ENCODE measurements at regions not wholly inside any gene's neighbourhood (a gene's known extent, or its start where the extent isn't known, plus 50 kb on each side); places are given as distances from the start of the nearest gene placed in this dataset.

GRCh38 chr18:1619507-1619906 is 714.8 kb downstream of the ADCYAP1 start:
- no peaks in the 10 kb centered on the region for H3K27me3 ChIP-seq (ENCODE audit: control insufficient read depth in 1 of 2, insufficient read depth in 2 of 2, low read length in 2 of 2)
- DNase-seq = no peak
- Mint-ChIP-seq H3K4me1 (ENCODE audit: low read depth) (no peaks in the 10 kb centered on the region), H3K9me3 (peaks cover 7% of the 10 kb centered on the region), H3K36me3 (ENCODE audit: low read depth) (no peaks in the 10 kb centered on the region), H3K27ac (no peak overlapping the region), H3K27me3 (no peaks in the 10 kb centered on the region), H3K4me3 (no peak overlapping the region)
- POLR2A ChIA-PET = no interaction called here
- ATAC-seq (ENCODE audit: poor library complexity) = no peak
- no peaks in the 10 kb centered on the region for H3K9me3 ChIP-seq (ENCODE audit: control insufficient read depth in 1 of 2, insufficient read depth in 1 of 2, low read length in 2 of 2)
- no peak overlapping the region for H3K27ac ChIP-seq (ENCODE audit: low read depth in 1 of 2, low read length in 2 of 2)
- intact Hi-C loops (cut with DNase I, micrococcal nuclease) = no loop called here
- CTCF ChIA-PET = no interaction called here
- H3K4me1 ChIP-seq (ENCODE audit: insufficient read depth, low read length) = no peaks in the 10 kb centered on the region
- H3K36me3 ChIP-seq (ENCODE audit: insufficient read depth, low read length) = no peaks in the 10 kb centered on the region
- TF ChIP-seq CTCF (IDR thresholded peaks at IDR 0.05) = no peak
- H3K4me3 ChIP-seq (ENCODE audit: low read length) = no peak overlapping the region

GRCh38 chr18:1624612-1625011 is 719.9 kb downstream of the ADCYAP1 start:
- Mint-ChIP-seq H3K9me3 (peaks cover 11% of the 10 kb centered on the region), H3K4me1 (ENCODE audit: low read depth) (no peaks in the 10 kb centered on the region), H3K27me3 (no peaks in the 10 kb centered on the region), H3K27ac (no peak overlapping the region), H3K4me3 (no peak overlapping the region), H3K36me3 (ENCODE audit: low read depth) (no peaks in the 10 kb centered on the region)
- DNase-seq (no peak), ATAC-seq (ENCODE audit: poor library complexity) (no peak)
- Histone ChIP-seq H3K9me3 (ENCODE audit: control insufficient read depth in 1 of 2, insufficient read depth in 1 of 2, low read length in 2 of 2) (no peaks in the 10 kb centered on the region), H3K4me3 (ENCODE audit: low read length) (no peak overlapping the region), H3K36me3 (ENCODE audit: insufficient read depth, low read length) (no peaks in the 10 kb centered on the region), H3K4me1 (ENCODE audit: insufficient read depth, low read length) (no peaks in the 10 kb centered on the region), H3K27me3 (ENCODE audit: control insufficient read depth in 1 of 2, insufficient read depth in 2 of 2, low read length in 2 of 2) (no peaks in the 10 kb centered on the region), H3K27ac (ENCODE audit: low read depth in 1 of 2, low read length in 2 of 2) (no peak overlapping the region)
- CTCF ChIA-PET = no interaction called here
- no peak for TF ChIP-seq CTCF (IDR thresholded peaks at IDR 0.05)
- intact Hi-C loops (cut with DNase I, micrococcal nuclease) = no loop called here
- POLR2A ChIA-PET = no interaction called here

GRCh38 chr18:1627494-1627893 is 722.8 kb downstream of the ADCYAP1 start:
- Histone ChIP-seq H3K36me3 (ENCODE audit: insufficient read depth, low read length) (no peaks in the 10 kb centered on the region), H3K27me3 (ENCODE audit: control insufficient read depth in 1 of 2, insufficient read depth in 2 of 2, low read length in 2 of 2) (no peaks in the 10 kb centered on the region), H3K4me1 (ENCODE audit: insufficient read depth, low read length) (no peaks in the 10 kb centered on the region), H3K9me3 (ENCODE audit: control insufficient read depth in 1 of 2, insufficient read depth in 1 of 2, low read length in 2 of 2) (no peaks in the 10 kb centered on the region), H3K4me3 (ENCODE audit: low read length) (no peak overlapping the region), H3K27ac (ENCODE audit: low read depth in 1 of 2, low read length in 2 of 2) (no peak overlapping the region)
- ChIA-PET CTCF (no interaction called here), POLR2A (no interaction called here)
- no peak overlapping the region for H3K27ac Mint-ChIP-seq
- no peaks in the 10 kb centered on the region for H3K4me1 Mint-ChIP-seq (ENCODE audit: low read depth)
- H3K36me3 Mint-ChIP-seq (ENCODE audit: low read depth) = no peaks in the 10 kb centered on the region
- intact Hi-C loops (cut with DNase I, micrococcal nuclease) = no loop called here
- no peaks in the 10 kb centered on the region for H3K27me3 Mint-ChIP-seq
- H3K4me3 Mint-ChIP-seq = no peak overlapping the region
- no peak for ATAC-seq (ENCODE audit: poor library complexity)
- no peak for TF ChIP-seq CTCF (IDR thresholded peaks at IDR 0.05)
- DNase-seq = no peak
- peaks cover 9% of the 10 kb centered on the region for H3K9me3 Mint-ChIP-seq
